Ectodermal cell (in vitro differentiated cells): ENCODE measurements at regions not wholly inside any gene's neighbourhood (a gene's known extent, or its start where the extent isn't known, plus 50 kb on each side); places are given as distances from the start of the nearest gene placed in this dataset.

Source experiments
- H3K27ac ChIP-seq: 2 replicates; pipeline ENCODE4 v1.7.0; 2013; ENCODE audit warnings: mild to moderate bottlenecking, low read depth, low read length; ENCODE audit not compliant: insufficient read depth, poor library complexity, severe bottlenecking
- H3K27me3 ChIP-seq: 2 replicates; pipeline ENCODE4 v1.7.0; 2013; ENCODE audit warnings: mild to moderate bottlenecking, low read length; ENCODE audit not compliant: insufficient read depth, control insufficient read depth, poor library complexity, severe bottlenecking
- H3K36me3 ChIP-seq: one replicate; pipeline ENCODE4 v1.7.0; 2013; ENCODE audit warnings: low read length; ENCODE audit not compliant: control insufficient read depth, insufficient read depth
- H3K4me1 ChIP-seq: one replicate; pipeline ENCODE4 v1.7.0; 2013; ENCODE audit warnings: low read length; ENCODE audit not compliant: control insufficient read depth, insufficient read depth
- H3K4me3 ChIP-seq: 2 replicates; pipeline ENCODE4 v1.7.0; 2013; ENCODE audit warnings: low read depth, low read length, control low read depth; ENCODE audit not compliant: insufficient read depth
- H3K9me3 ChIP-seq: 2 replicates; pipeline ENCODE4 v1.7.0; 2013; ENCODE audit warnings: mild to moderate bottlenecking, low read length, moderate library complexity; ENCODE audit not compliant: control insufficient read depth
- WGBS, 2 experiments: methylation state at CpG; one replicate each; pipeline ENCODE4 v1.1.7; 2013; ENCODE audit warnings: missing lambda C conversion rate in 2 of 2; 5-methylcytosine and 5-hydroxymethylcytosine counted together

- Histone ChIP-seq H3K4me3 (no peak overlapping the region), H3K27me3 (no peaks in the 10 kb centered on the region), H3K9me3 (no peaks in the 10 kb centered on the region), H3K4me1 (no peaks in the 10 kb centered on the region), H3K36me3 (no peaks in the 10 kb centered on the region), H3K27ac (no peak overlapping the region)
- 92 to 95% methylated on average over 3 of the region's 3 CpGs for WGBS, 2 experiments
These were observed 742.0 kb upstream of the RGMB start for GRCh38 chr5:98031496-98031895.

DNA sequence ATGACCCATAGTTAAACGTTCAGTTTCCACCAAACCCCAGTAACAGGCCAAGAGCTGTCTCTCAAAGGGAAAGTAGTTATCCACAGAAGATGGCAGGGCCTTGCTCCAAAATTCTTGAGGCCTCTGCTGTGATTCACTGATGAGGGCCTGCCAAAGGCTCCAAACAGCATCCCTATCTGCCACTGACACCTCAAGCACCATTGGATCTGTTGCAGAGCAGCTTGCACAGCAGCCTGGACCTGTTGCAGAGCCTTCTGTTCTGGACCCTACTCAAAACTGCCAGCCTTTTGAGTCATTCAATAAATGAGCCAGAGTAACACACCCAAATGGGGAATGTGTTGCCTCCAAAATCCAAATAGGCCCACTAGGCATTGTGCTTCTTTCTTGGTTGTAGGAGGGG lies 741.5 kb upstream of the RGMB start:
- no peaks in the 10 kb centered on the region for H3K27me3 ChIP-seq
- no peaks in the 10 kb centered on the region for H3K36me3 ChIP-seq
- H3K4me3 ChIP-seq, result no peak overlapping the region
- H3K4me1 ChIP-seq, result no peaks in the 10 kb centered on the region
- no peaks in the 10 kb centered on the region for H3K9me3 ChIP-seq
- 93% methylated on average over 1 of the region's 1 CpG for WGBS, 2 experiments
- no peak overlapping the region for H3K27ac ChIP-seq

DNA sequence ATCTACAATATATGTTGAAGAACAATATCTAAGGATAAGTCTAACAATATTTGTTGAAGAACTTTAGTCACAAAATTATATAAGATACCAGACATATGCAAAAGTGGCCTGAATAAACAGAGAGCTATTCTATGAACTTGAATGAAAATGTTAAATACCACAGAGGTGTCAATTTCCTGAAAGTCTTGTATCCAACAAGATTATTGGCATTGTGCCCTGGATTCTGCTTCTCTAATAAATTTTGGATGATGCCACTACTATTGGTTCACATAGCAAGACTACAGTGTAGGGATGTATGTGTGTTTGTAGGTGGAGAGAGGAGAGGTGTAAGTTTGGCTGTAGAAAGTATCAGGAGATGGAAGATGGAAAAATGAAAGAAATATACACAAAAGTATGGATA lies 731.8 kb upstream of the RGMB start:
- Histone ChIP-seq H3K36me3 (no peaks in the 10 kb centered on the region), H3K9me3 (no peaks in the 10 kb centered on the region)

DNA sequence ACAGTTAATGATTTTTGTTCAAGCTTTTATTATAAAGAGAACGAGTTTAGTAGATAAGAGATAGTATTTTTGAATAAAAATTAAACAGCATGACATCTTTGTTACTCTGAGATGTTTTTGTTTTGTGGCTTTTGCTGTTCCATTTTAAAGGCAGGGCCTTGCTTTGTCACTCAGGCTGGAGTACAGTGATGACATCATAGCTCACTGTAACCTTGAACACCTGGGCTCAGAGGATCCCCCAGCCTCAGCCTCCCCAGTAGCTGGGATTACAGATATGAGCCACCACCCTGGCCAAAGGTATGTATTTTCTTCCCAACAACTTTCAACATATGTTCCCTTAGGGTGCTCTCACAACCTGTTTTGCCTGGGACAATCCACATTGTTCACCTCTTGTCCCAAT lies 730.9 kb upstream of the RGMB start:
- Histone ChIP-seq H3K9me3 (no peaks in the 10 kb centered on the region), H3K4me1 (no peaks in the 10 kb centered on the region), H3K36me3 (no peaks in the 10 kb centered on the region), H3K27ac (no peak overlapping the region), H3K27me3 (no peaks in the 10 kb centered on the region), H3K4me3 (no peak overlapping the region)
- 67 to 100% methylated on average over 1 of the region's 1 CpG for WGBS, 2 experiments

More for the DNA sequence above, 731.8 kb upstream of the RGMB start:
- no peaks in the 10 kb centered on the region for H3K27me3 ChIP-seq
- no peak overlapping the region for H3K4me3 ChIP-seq
- H3K4me1 ChIP-seq, result no peaks in the 10 kb centered on the region
- H3K27ac ChIP-seq, result no peak overlapping the region

- Histone ChIP-seq H3K9me3 (no peaks in the 10 kb centered on the region), H3K36me3 (no peaks in the 10 kb centered on the region), H3K27me3 (no peaks in the 10 kb centered on the region), H3K4me1 (no peaks in the 10 kb centered on the region), H3K27ac (no peak overlapping the region), H3K4me3 (no peak overlapping the region)
These were observed 730.5 kb upstream of the RGMB start for GRCh38 chr5:98042961-98043360.

GRCh38 chr5:98050583-98050982 lies 722.9 kb upstream of the RGMB start:
- Histone ChIP-seq H3K4me3 (no peak overlapping the region), H3K27ac (no peak overlapping the region), H3K4me1 (no peaks in the 10 kb centered on the region), H3K36me3 (no peaks in the 10 kb centered on the region), H3K9me3 (no peaks in the 10 kb centered on the region), H3K27me3 (no peaks in the 10 kb centered on the region)
- WGBS, 2 experiments, result 95% methylated on average over 3 of the region's 3 CpGs

- H3K27ac ChIP-seq, result no peak overlapping the region
- WGBS, 2 experiments, result 91 to 100% methylated on average over 1 to 2 of the region's 2 CpGs
These were observed 720.3 kb upstream of the RGMB start for GRCh38 chr5:98053170-98053569.

GRCh38 chr5:98060148-98060547 lies 713.3 kb upstream of the RGMB start:
- no peaks in the 10 kb centered on the region for H3K36me3 ChIP-seq
- H3K27ac ChIP-seq, result no peak overlapping the region
- no peak overlapping the region for H3K4me3 ChIP-seq
- H3K4me1 ChIP-seq, result no peaks in the 10 kb centered on the region
- H3K9me3 ChIP-seq, result no peaks in the 10 kb centered on the region
- H3K27me3 ChIP-seq, result no peaks in the 10 kb centered on the region

More at GRCh38 chr5:98053170-98053569, 720.3 kb upstream of the RGMB start:
- Histone ChIP-seq H3K4me3 (no peak overlapping the region), H3K36me3 (no peaks in the 10 kb centered on the region), H3K4me1 (no peaks in the 10 kb centered on the region), H3K9me3 (no peaks in the 10 kb centered on the region), H3K27me3 (no peaks in the 10 kb centered on the region)

DNA sequence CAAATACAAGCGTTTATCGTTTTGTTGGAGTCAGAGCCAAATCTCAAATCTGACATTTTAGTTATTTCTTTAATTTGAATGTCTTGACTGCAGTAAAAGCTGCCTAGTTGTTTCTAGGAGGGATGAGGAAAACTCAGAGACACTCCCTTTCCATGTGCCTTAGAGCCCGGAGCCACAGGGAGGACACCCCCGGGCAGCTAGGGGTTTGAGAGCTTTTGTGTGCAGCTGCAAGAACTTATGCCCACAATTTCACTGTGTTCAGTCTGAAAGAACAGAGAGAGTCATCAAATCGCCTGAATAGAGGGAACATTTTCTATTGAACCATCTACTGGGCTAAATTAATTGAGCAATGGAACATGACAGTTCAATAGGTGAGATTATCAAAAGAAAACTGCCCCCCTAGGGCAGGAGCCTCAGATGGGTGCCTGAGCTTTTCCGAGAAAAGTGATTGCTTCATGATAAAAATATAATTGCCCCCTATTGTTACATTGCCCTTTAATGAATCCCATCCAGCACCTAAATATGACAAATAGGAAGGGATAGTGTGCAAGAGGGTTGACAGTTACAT lies 709.3 kb upstream of the RGMB start:
- Histone ChIP-seq H3K27me3 (no peaks in the 10 kb centered on the region), H3K27ac (no peak overlapping the region)
- WGBS, 2 experiments, result 80% methylated on average over 6 of the region's 6 CpGs

DNA sequence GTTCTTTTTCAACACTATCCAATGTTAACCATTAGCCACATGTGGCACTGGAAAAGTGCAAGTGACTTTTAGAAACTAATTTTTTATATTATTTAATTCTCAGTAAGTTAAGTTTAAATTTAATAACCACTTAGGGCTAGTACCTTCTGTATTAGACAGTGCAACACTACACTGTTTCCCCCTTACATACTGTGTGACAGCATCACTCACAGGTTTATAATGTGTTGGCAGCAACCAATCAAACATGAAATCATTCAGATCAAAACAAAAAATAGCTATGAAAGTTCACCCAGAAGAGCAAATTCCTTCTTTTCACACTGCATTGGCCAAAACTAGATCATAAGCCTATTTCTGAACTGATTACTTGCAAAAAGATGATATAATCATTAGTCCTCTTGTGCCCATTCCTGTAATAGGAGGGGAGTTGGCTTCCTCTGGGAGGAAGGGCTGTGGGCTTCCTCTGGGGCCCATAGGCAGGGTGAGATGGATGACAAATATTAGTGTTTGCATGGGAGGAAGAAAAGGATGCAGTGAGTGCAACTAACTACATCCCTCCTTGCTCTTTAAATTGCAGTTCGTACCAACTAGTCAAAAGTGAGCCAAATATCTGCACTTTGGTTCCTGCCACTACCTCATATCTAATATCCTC lies 708.1 kb upstream of the RGMB start:
- no peaks in the 10 kb centered on the region for H3K36me3 ChIP-seq
- H3K4me1 ChIP-seq, result no peaks in the 10 kb centered on the region
- no peaks in the 10 kb centered on the region for H3K9me3 ChIP-seq
- no peak overlapping the region for H3K4me3 ChIP-seq
- H3K27ac ChIP-seq, result no peak overlapping the region
- H3K27me3 ChIP-seq, result no peaks in the 10 kb centered on the region
- WGBS, 2 experiments, result 83 to 93% methylated on average over 1 of the region's 1 CpG

More for the DNA sequence above, 709.3 kb upstream of the RGMB start:
- Histone ChIP-seq H3K4me1 (no peaks in the 10 kb centered on the region), H3K4me3 (no peak overlapping the region), H3K36me3 (no peaks in the 10 kb centered on the region), H3K9me3 (no peaks in the 10 kb centered on the region)

DNA sequence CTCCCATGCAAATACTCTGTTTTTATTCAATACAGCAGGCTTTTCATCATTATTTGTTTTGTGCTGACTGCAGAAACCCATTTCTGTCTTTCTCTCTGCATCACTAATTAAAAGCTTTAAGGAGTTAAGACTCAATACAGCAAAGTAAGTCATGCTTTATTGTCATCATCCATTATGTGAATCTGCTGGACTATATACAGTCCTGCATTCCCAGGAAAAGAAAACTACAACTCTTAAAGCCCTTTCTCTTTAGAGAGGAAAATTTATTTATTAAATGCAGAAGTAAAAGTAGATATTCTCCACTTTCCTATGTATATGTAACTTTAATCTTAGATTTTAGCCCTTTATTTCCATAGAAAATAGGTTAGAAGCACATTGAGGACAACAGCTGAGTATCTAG lies 706.6 kb upstream of the RGMB start:
- H3K4me3 ChIP-seq, result no peak overlapping the region
- no peak overlapping the region for H3K27ac ChIP-seq
- H3K36me3 ChIP-seq, result no peaks in the 10 kb centered on the region
- H3K27me3 ChIP-seq, result no peaks in the 10 kb centered on the region
- H3K9me3 ChIP-seq, result no peaks in the 10 kb centered on the region
- no peaks in the 10 kb centered on the region for H3K4me1 ChIP-seq
